Nephron progenitor cell (in vitro differentiated cells): ENCODE measurements at regions not wholly inside any gene's neighbourhood (a gene's known extent, or its start where the extent isn't known, plus 50 kb on each side); places are given as distances from the start of the nearest gene placed in this dataset.

Source experiments
- DNase-seq: peaks from one replicate; pipeline ENCODE4 v3.0.0; 2021
- H3K27ac Mint-ChIP-seq: 2 replicates; pipeline ENCODE4 v1.8.0; 2021; ENCODE audit warnings: mild to moderate bottlenecking, moderate library complexity, mixed read lengths
- H3K27me3 Mint-ChIP-seq: 2 replicates; pipeline ENCODE4 v1.8.0; 2021; ENCODE audit warnings: mild to moderate bottlenecking, low read depth, mixed read lengths; ENCODE audit not compliant: poor library complexity
- H3K36me3 Mint-ChIP-seq: 2 replicates; pipeline ENCODE4 v1.8.0; 2021; ENCODE audit warnings: low read depth, mixed read lengths
- H3K4me1 Mint-ChIP-seq: 2 replicates; pipeline ENCODE4 v1.8.0; 2021; ENCODE audit warnings: mixed read lengths
- H3K4me3 Mint-ChIP-seq: 2 replicates; pipeline ENCODE4 v1.8.0; 2021; ENCODE audit warnings: mild to moderate bottlenecking, moderate library complexity, mixed read lengths
- H3K9me3 Mint-ChIP-seq: 2 replicates; pipeline ENCODE4 v1.8.0; 2021; ENCODE audit warnings: mild to moderate bottlenecking, moderate library complexity, mixed read lengths
- CTCF ChIP-seq: fragments of 200-600 bp; sonication (generic); IDR thresholded peaks from 2 replicates; pipeline ENCODE4 v1.5.0; 2021; ENCODE audit warnings: antibody characterized with exemption

DNA sequence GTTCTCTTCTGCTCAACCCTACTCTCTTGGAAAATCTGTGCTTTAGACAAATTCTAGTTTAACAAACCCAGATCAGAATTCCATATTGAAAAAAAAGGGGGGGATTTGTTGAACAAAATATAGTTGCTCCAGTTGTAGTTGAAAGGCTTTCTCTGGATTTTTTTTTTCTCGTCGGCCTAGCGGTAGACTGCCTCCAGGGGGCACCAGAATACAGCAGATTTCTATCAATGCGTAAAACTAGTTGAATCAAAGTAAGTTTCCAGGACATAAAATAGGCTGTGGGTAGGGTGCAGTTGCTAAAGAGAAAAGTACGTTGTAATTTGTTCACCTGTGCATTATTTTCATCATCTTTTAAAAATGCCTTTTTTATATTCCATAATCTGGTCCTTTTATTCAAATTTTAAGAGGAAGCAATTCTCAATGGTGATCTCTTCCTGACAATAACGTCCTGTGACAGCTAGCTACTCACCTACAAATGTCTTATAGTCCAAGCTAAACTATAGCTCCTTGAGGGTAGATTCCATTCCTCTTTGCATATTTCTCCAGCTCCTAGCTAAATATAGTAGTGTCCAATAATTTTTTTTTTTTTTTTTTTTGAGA lies 105.4 kb downstream of the PERP start:
- peaks cover 5% of the 10 kb centered on the region for H3K27me3 Mint-ChIP-seq
- peaks cover 8% of the 10 kb centered on the region for H3K9me3 Mint-ChIP-seq
- H3K4me3 Mint-ChIP-seq: no peak overlapping the region
- H3K36me3 Mint-ChIP-seq: no peaks in the 10 kb centered on the region
- peaks cover 5% of the 10 kb centered on the region for H3K4me1 Mint-ChIP-seq
- DNase-seq: peak; percentile 58
- H3K27ac Mint-ChIP-seq: no peak overlapping the region
- peak; percentile 84 for TF ChIP-seq CTCF

GRCh38 chr6:138004430-138005287 lies 102.6 kb downstream of the PERP start:
- no peak for TF ChIP-seq CTCF
- DNase-seq: no peak
- Mint-ChIP-seq H3K27ac (no peak overlapping the region), H3K27me3 (peaks cover 7% of the 10 kb centered on the region), H3K4me1 (peaks cover 11% of the 10 kb centered on the region), H3K36me3 (no peaks in the 10 kb centered on the region), H3K9me3 (no peaks in the 10 kb centered on the region), H3K4me3 (no peak overlapping the region)

DNA sequence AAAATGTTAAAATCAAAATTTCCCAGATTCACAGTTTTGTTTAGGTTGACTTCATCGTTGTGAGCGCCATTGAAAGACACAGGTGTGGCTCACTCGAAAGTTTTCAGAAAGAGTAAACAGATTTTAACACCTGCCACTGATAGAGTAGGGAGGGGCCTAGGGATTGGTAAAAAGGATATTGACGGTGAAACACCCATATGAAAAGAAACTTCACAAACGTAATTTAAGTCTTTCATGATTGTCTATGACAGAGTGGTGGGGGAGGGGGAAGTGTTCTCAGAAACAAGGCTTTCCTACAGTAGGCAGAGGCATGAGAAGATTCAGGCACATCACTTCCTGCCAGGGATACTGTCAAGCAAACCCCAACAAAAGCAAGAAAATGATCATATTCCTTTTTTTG lies 101.4 kb downstream of the PERP start:
- Mint-ChIP-seq H3K9me3 (no peaks in the 10 kb centered on the region), H3K4me1 (peaks cover 11% of the 10 kb centered on the region), H3K36me3 (no peaks in the 10 kb centered on the region), H3K27ac (no peak overlapping the region), H3K27me3 (peaks cover 5% of the 10 kb centered on the region), H3K4me3 (no peak overlapping the region)
- no peak for TF ChIP-seq CTCF
- DNase-seq: no peak

GRCh38 chr6:138007014-138007472 lies 100.2 kb downstream of the PERP start:
- Mint-ChIP-seq H3K4me3 (no peak overlapping the region), H3K27me3 (peaks cover 5% of the 10 kb centered on the region), H3K4me1 (peaks cover 11% of the 10 kb centered on the region), H3K27ac (no peak overlapping the region), H3K9me3 (no peaks in the 10 kb centered on the region), H3K36me3 (no peaks in the 10 kb centered on the region)
- peak; percentile 43 for DNase-seq
- peak; percentile 52 for TF ChIP-seq CTCF

GRCh38 chr6:138008791-138009190 lies 98.4 kb downstream of the PERP start:
- no peak for DNase-seq

More at GRCh38 chr6:138008791-138009190, 98.4 kb downstream of the PERP start:
- no peak for TF ChIP-seq CTCF
- Mint-ChIP-seq H3K4me3 (no peak overlapping the region), H3K9me3 (no peaks in the 10 kb centered on the region), H3K27me3 (peaks cover 2% of the 10 kb centered on the region), H3K4me1 (peaks cover 11% of the 10 kb centered on the region), H3K36me3 (no peaks in the 10 kb centered on the region), H3K27ac (no peak overlapping the region)
